ENCODE measurements at regions not wholly inside any gene's neighbourhood (a gene's known extent, or its start where the extent isn't known, plus 50 kb on each side); places are given as distances from the start of the nearest gene placed in this dataset.

- DNase-seq (ENCODE audit: extremely low spot score) = no peak
- no peak overlapping the region for H3K27ac ChIP-seq (ENCODE audit: low read depth)
- H3K36me3 ChIP-seq (ENCODE audit: insufficient read depth) = no peaks in the 10 kb centered on the region
- no peak overlapping the region for H3K4me3 ChIP-seq (ENCODE audit: low read depth, low read length)
- no peaks in the 10 kb centered on the region for H3K4me1 ChIP-seq (ENCODE audit: insufficient read depth)
- WGBS = 97% methylated on average over 1 of the region's 1 CpG
Measured at GRCh38 chr6:19107468-19107867, 720.3 kb downstream of the RNF144B start.

DNA sequence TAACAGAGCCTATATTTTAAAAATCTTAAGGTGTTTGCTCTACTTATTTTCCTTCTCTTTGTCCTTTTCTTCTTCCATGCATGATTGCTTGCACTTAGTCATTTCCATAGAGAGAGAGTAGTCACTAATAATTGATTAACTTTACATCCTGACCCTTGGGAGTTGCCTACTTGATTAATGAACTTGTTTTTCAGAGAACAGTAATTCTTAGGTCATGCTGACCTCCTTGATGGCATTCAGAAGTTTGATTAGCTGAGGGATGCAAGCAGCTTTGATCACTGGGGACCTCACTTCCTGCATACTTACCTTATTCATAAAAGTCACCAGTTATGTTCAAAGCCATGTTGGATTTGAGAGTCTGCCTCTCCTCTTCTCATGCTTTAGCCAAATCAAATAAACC, 715.6 kb upstream of the ID4 start:
- DNase-seq (ENCODE audit: extremely low spot score) = no peak

GRCh38 chr6:19127081-19127480, 710.1 kb upstream of the ID4 start:
- Histone ChIP-seq H3K4me3 (ENCODE audit: low read depth, low read length) (no peak overlapping the region), H3K27ac (ENCODE audit: low read depth) (no peak overlapping the region), H3K4me1 (ENCODE audit: insufficient read depth) (no peaks in the 10 kb centered on the region), H3K36me3 (ENCODE audit: insufficient read depth) (no peaks in the 10 kb centered on the region)
- no peak for DNase-seq (ENCODE audit: extremely low spot score)
- 70% methylated on average over 3 of the region's 3 CpGs for WGBS

More for the DNA sequence above, 715.6 kb upstream of the ID4 start:
- Histone ChIP-seq H3K27ac (ENCODE audit: low read depth) (no peak overlapping the region), H3K4me3 (ENCODE audit: low read depth, low read length) (no peak overlapping the region), H3K36me3 (ENCODE audit: insufficient read depth) (no peaks in the 10 kb centered on the region), H3K4me1 (ENCODE audit: insufficient read depth) (no peaks in the 10 kb centered on the region)

GRCh38 chr6:19128701-19129100, 708.5 kb upstream of the ID4 start:
- DNase-seq (ENCODE audit: extremely low spot score) = no peak
- WGBS = 91% methylated on average over 8 of the region's 8 CpGs
- no peaks in the 10 kb centered on the region for H3K4me1 ChIP-seq (ENCODE audit: insufficient read depth)
- no peak overlapping the region for H3K4me3 ChIP-seq (ENCODE audit: low read depth, low read length)
- H3K27ac ChIP-seq (ENCODE audit: low read depth) = no peak overlapping the region
- H3K36me3 ChIP-seq (ENCODE audit: insufficient read depth) = no peaks in the 10 kb centered on the region

GRCh38 chr6:19135706-19136105, 701.5 kb upstream of the ID4 start:
- no peak overlapping the region for H3K4me3 ChIP-seq (ENCODE audit: low read depth, low read length)
- WGBS = 64% methylated on average over 2 of the region's 2 CpGs
- H3K27ac ChIP-seq (ENCODE audit: low read depth) = no peak overlapping the region
- no peaks in the 10 kb centered on the region for H3K36me3 ChIP-seq (ENCODE audit: insufficient read depth)
- no peaks in the 10 kb centered on the region for H3K4me1 ChIP-seq (ENCODE audit: insufficient read depth)
- DNase-seq (ENCODE audit: extremely low spot score) = no peak

DNA sequence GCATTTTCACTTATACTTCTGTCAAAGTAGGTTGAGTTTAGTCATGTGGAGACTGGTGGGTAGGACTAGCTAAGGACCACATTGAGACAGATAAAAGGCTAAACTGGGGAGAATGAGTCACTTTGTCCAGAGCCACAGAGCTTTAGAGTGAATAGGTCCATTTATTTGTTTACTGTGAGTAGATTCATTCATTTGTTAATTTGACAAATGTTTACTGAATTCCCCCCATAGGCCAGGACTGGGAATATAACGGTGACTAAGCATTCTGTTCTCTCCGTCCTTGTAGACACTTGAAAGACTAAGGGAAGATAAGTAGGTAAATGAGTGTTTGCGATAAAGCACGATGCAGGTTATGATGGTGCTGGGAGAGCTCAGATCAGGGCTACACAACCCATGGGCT, 699.7 kb upstream of the ID4 start:
- H3K36me3 ChIP-seq (ENCODE audit: insufficient read depth) = no peaks in the 10 kb centered on the region
- H3K4me1 ChIP-seq (ENCODE audit: insufficient read depth) = no peaks in the 10 kb centered on the region
- H3K4me3 ChIP-seq (ENCODE audit: low read depth, low read length) = no peak overlapping the region
- DNase-seq (ENCODE audit: extremely low spot score) = no peak
- 82% methylated on average over 4 of the region's 4 CpGs for WGBS
- H3K27ac ChIP-seq (ENCODE audit: low read depth) = no peak overlapping the region

- 62% methylated on average over 5 of the region's 5 CpGs for WGBS
- Histone ChIP-seq H3K36me3 (ENCODE audit: insufficient read depth) (no peaks in the 10 kb centered on the region), H3K4me1 (ENCODE audit: insufficient read depth) (no peaks in the 10 kb centered on the region), H3K27ac (ENCODE audit: low read depth) (no peak overlapping the region), H3K4me3 (ENCODE audit: low read depth, low read length) (no peak overlapping the region)
- no peak for DNase-seq (ENCODE audit: extremely low spot score)
Measured at GRCh38 chr6:19142275-19142674, 694.9 kb upstream of the ID4 start.

DNA sequence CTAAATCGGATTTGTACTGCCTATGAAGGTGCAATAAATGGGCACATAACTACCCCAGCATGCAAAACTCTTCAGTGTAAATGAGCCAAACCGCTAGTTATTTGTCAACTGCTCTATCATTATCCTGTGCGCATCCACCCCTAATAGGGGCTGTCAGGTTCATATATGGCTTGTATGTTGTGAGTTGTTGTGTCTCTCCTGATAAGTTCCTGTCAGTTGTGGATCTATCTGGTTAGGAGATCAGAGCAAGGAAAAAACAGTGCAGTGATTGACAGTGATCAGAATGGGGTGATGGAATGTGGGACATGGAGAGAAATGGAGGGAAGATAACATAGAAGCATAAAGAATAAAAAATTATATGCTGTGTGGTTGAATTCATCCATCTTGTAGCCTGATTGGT, 686.9 kb upstream of the ID4 start:
- no peak overlapping the region for H3K4me3 ChIP-seq (ENCODE audit: low read depth, low read length)
- WGBS = 78% methylated on average over 3 of the region's 3 CpGs

GRCh38 chr6:19153270-19153980, 683.7 kb upstream of the ID4 start:
- Histone ChIP-seq H3K36me3 (ENCODE audit: insufficient read depth) (no peaks in the 10 kb centered on the region), H3K4me1 (ENCODE audit: insufficient read depth) (no peaks in the 10 kb centered on the region), H3K27ac (ENCODE audit: low read depth) (peak overlapping the region; percentile 59), H3K4me3 (ENCODE audit: low read depth, low read length) (no peak overlapping the region)
- no peak for DNase-seq (ENCODE audit: extremely low spot score)
- 51% methylated on average over 7 of the region's 7 CpGs for WGBS

More for the DNA sequence above, 686.9 kb upstream of the ID4 start:
- Histone ChIP-seq H3K27ac (ENCODE audit: low read depth) (no peak overlapping the region), H3K36me3 (ENCODE audit: insufficient read depth) (no peaks in the 10 kb centered on the region), H3K4me1 (ENCODE audit: insufficient read depth) (no peaks in the 10 kb centered on the region)
- no peak for DNase-seq (ENCODE audit: extremely low spot score)

GRCh38 chr6:19153981-19154295, 683.2 kb upstream of the ID4 start:
- no peaks in the 10 kb centered on the region for H3K36me3 ChIP-seq (ENCODE audit: insufficient read depth)
- H3K4me3 ChIP-seq (ENCODE audit: low read depth, low read length) = no peak overlapping the region
- 80% methylated on average over 1 of the region's 1 CpG for WGBS
- H3K4me1 ChIP-seq (ENCODE audit: insufficient read depth) = no peaks in the 10 kb centered on the region
- H3K27ac ChIP-seq (ENCODE audit: low read depth) = no peak overlapping the region
- DNase-seq (ENCODE audit: extremely low spot score) = no peak

DNA sequence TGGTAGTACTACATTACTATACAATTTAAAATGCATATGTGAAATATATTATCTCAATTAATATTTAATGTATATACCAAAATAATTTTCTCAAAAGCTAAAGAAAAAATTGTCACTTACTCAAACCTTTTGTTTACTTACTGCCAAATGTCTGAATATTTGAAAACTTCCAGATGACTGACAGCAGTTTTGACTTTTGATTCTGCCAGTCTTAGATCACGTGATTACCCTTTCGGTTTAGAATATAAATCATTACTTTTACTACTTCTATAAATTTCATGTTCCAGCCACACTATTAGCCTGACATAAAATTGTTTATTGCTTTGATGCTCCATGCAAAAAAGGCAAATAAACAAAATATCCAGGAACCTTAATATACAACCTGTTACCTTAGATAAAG, 680.7 kb upstream of the ID4 start:
- WGBS = 87% methylated on average over 2 of the region's 2 CpGs
- Histone ChIP-seq H3K4me1 (ENCODE audit: insufficient read depth) (no peaks in the 10 kb centered on the region), H3K27ac (ENCODE audit: low read depth) (no peak overlapping the region), H3K36me3 (ENCODE audit: insufficient read depth) (no peaks in the 10 kb centered on the region), H3K4me3 (ENCODE audit: low read depth, low read length) (no peak overlapping the region)
- DNase-seq (ENCODE audit: extremely low spot score) = no peak

DNA sequence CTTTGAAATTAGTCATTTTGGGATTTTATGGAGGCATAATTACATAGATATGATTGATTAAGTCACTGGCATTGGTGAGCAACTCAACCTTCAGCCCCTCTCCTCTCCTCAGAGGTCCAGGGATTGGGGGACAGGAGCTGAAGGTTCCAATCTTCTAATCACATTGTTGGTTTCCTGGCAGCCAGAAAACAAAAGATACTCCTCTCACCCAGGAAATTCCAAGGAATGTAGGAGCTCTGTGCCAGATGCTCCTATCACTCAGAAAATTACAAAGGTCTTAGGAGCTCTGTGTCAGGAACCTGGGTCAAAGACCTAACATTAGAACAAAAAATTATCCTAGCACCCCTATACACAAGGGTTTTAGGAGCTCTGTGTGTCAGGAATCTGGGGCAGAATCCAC, 679.7 kb upstream of the ID4 start:
- Histone ChIP-seq H3K36me3 (ENCODE audit: insufficient read depth) (no peaks in the 10 kb centered on the region), H3K27ac (ENCODE audit: low read depth) (no peak overlapping the region), H3K4me3 (ENCODE audit: low read depth, low read length) (no peak overlapping the region), H3K4me1 (ENCODE audit: insufficient read depth) (no peaks in the 10 kb centered on the region)
- no peak for DNase-seq (ENCODE audit: extremely low spot score)

DNA sequence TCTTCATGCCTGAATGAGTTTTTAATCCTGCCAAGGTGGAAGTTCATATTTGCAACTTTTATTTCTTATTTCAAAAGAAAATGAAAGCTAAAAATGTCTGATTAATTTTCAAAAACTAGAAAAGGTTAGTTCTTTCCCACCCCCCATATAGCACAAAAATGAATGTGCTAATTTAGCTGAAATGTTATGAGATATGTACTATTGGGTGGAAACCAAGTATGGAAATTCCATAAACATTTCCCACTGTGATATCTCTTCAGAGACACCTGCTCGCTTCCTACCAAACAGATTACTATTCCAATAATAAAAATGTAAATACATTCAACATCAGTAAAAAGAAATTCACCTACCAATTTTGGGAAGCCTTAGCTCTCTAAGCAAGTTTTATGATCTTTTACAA, 678.6 kb upstream of the ID4 start:
- H3K4me1 ChIP-seq (ENCODE audit: insufficient read depth) = no peaks in the 10 kb centered on the region
- H3K36me3 ChIP-seq (ENCODE audit: insufficient read depth) = no peaks in the 10 kb centered on the region
- H3K4me3 ChIP-seq (ENCODE audit: low read depth, low read length) = no peak overlapping the region
- 90% methylated on average over 1 of the region's 1 CpG for WGBS
- no peak overlapping the region for H3K27ac ChIP-seq (ENCODE audit: low read depth)
- DNase-seq (ENCODE audit: extremely low spot score) = no peak

- no peak for DNase-seq (ENCODE audit: extremely low spot score)
- Histone ChIP-seq H3K4me3 (ENCODE audit: low read depth, low read length) (no peak overlapping the region), H3K27ac (ENCODE audit: low read depth) (no peak overlapping the region), H3K4me1 (ENCODE audit: insufficient read depth) (no peaks in the 10 kb centered on the region), H3K36me3 (ENCODE audit: insufficient read depth) (no peaks in the 10 kb centered on the region)
- WGBS = 64% methylated on average over 1 of the region's 1 CpG
Measured at GRCh38 chr6:19159089-19159488, 678.1 kb upstream of the ID4 start.

- H3K4me3 ChIP-seq (ENCODE audit: low read depth, low read length) = no peak overlapping the region
- H3K27ac ChIP-seq (ENCODE audit: low read depth) = no peak overlapping the region
- WGBS = 88% methylated on average over 2 of the region's 2 CpGs
- H3K4me1 ChIP-seq (ENCODE audit: insufficient read depth) = no peaks in the 10 kb centered on the region
- DNase-seq (ENCODE audit: extremely low spot score) = no peak
- H3K36me3 ChIP-seq (ENCODE audit: insufficient read depth) = no peaks in the 10 kb centered on the region
Measured at GRCh38 chr6:19159561-19159960, 677.6 kb upstream of the ID4 start.
